ENCODE measurements at regions not wholly inside any gene's neighbourhood (a gene's known extent, or its start where the extent isn't known, plus 50 kb on each side); places are given as distances from the start of the nearest gene placed in this dataset.

DNA sequence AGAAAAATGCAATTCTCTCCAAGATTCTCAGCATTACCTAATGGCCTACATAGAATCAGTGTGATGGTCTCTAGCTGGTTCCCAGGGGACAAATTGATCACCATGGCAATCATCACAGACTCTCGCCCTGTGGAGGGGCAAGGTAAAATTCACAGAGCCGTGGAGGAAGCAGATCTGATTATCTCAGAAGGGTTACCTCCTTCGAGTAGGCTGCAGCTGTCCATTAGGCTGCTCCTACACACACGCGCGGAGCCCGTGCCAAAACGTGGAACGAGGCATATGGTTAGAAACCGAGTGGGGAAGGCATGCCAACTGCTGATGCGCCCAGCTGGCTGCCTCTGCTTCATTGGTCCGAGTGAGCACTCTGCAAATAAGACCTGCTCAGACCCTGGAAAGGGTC lies 52.8 kb upstream of the PTER start:
- Histone ChIP-seq H3K4me3 (ENCODE audit: low read length) (no peak overlapping the region), H3K36me3 (ENCODE audit: control insufficient read depth, insufficient read depth, low read length) (no peaks in the 10 kb centered on the region), H3K27ac (ENCODE audit: low read length) (no peak overlapping the region), H3K27me3 (ENCODE audit: control insufficient read depth, insufficient read depth, low read length) (no peaks in the 10 kb centered on the region), H3K4me1 (ENCODE audit: control insufficient read depth, insufficient read depth, low read length) (peaks cover 4% of the 10 kb centered on the region), H3K9me3 (replicated peaks; ENCODE audit: control insufficient read depth, low read depth, low read length) (no peaks in the 10 kb centered on the region)
- 77% methylated on average over 11 of the region's 12 CpGs for WGBS (ENCODE audit: insufficient coverage)
- peak; percentile 65 for DNase-seq

DNA sequence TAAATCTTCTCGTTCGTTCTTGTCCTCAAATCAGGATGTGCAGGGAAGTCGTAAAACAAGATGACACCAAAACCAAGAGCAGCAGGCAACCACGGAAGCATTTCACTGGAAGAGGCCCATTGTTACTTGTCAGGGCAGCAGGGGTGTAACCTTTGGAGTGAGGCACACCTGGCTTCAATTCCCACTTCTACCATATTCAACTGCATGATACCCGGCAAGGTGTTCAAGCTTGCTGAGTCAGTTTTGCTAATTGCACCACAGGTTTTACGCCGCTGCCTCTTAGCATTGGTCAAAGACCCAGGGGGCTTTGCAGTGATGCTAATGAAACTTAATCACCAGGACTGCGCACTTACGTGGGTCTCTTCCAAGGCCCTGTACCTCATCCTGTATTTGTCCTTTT lies 50.0 kb upstream of the PTER start:
- Histone ChIP-seq H3K4me1 (ENCODE audit: control insufficient read depth, insufficient read depth, low read length) (peaks cover 4% of the 10 kb centered on the region), H3K27me3 (ENCODE audit: control insufficient read depth, insufficient read depth, low read length) (no peaks in the 10 kb centered on the region), H3K36me3 (ENCODE audit: control insufficient read depth, insufficient read depth, low read length) (no peaks in the 10 kb centered on the region), H3K9me3 (replicated peaks; ENCODE audit: control insufficient read depth, low read depth, low read length) (no peaks in the 10 kb centered on the region), H3K27ac (ENCODE audit: low read length) (no peak overlapping the region), H3K4me3 (ENCODE audit: low read length) (no peak overlapping the region)
- 54% methylated on average over 3 of the region's 9 CpGs for WGBS (ENCODE audit: insufficient coverage)
- no peak for DNase-seq

All from muscle of leg (tissue), 3 donors.